ENCODE measurements at regions not wholly inside any gene's neighbourhood (a gene's known extent, or its start where the extent isn't known, plus 50 kb on each side); places are given as distances from the start of the nearest gene placed in this dataset.

DNA sequence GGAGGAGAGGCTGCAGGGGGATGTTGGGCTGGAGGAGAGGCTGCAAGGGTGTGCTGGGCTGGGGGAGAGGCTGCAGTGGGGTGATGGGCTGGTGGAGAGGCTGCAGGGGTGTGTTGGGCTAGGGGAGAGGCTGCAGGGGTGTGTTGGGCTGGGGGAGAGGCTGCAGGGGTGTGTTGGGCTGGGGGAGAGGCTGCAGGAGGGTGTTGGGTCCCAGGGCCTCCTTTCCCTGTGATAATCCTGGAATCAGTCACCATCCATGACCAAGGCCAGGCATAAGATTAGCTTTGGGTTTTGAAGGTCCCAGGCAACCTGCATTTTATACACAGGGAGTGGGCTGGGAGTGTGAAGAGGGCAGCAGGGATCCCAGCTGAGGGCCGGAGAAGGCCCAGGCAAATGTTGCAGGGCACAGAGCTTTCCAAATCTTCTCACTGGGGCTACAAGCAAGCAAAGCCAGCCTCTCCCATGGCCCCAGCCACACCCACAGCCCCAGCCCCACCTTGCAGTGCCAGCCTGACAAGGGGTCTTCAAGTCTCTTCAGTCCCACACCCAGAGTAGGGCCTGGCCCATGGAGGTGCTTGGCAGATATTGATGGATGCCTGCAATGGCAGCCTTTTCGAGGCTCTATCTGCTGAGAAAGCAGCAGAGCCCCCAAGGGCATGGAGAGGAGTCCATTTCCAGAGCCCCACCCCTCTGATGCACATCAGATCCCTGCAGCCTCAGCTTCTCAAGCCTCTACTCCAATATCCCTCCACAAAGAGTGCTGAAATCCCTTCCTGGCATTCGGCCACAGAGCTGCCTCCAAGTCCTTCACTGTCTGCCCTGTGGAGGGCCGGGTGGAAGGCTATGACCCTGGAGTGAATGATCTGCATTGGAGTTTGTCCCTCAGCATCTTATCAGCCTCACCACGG is 50.3 kb upstream of the GLI2 start:
- TF ChIP-seq, protein P1, sequence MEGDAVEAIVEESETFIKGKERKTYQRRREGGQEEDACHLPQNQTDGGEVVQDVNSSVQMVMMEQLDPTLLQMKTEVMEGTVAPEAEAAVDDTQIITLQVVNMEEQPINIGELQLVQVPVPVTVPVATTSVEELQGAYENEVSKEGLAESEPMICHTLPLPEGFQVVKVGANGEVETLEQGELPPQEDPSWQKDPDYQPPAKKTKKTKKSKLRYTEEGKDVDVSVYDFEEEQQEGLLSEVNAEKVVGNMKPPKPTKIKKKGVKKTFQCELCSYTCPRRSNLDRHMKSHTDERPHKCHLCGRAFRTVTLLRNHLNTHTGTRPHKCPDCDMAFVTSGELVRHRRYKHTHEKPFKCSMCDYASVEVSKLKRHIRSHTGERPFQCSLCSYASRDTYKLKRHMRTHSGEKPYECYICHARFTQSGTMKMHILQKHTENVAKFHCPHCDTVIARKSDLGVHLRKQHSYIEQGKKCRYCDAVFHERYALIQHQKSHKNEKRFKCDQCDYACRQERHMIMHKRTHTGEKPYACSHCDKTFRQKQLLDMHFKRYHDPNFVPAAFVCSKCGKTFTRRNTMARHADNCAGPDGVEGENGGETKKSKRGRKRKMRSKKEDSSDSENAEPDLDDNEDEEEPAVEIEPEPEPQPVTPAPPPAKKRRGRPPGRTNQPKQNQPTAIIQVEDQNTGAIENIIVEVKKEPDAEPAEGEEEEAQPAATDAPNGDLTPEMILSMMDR (IDR thresholded peaks at IDR 0.05; ENCODE audit: low read depth, low read length), result no peak
- no peak overlapping the region for H3K4me3 ChIP-seq (ENCODE audit: low read depth, low read length)
- DNase-seq (ENCODE audit: low read depth, low spot score), result no peak
- in situ Hi-C loops (cut with HindIII; ENCODE audit: low sequenced_read_pairs), result loop anchor here (25.0 kb wide), 1 partner anchor 377 kb away; no protein-coding TSS in a partner anchor

All from astrocyte of the spinal cord (primary cell).